OCI-M1 (cell line): ENCODE measurements at regions not wholly inside any gene's neighbourhood (a gene's known extent, or its start where the extent isn't known, plus 50 kb on each side); places are given as distances from the start of the nearest gene placed in this dataset.

Experiments used
- DNase-seq: peaks from one replicate; lab custom pipeline; 2025; lab: John Stamatoyannopoulos, UW

DNA sequence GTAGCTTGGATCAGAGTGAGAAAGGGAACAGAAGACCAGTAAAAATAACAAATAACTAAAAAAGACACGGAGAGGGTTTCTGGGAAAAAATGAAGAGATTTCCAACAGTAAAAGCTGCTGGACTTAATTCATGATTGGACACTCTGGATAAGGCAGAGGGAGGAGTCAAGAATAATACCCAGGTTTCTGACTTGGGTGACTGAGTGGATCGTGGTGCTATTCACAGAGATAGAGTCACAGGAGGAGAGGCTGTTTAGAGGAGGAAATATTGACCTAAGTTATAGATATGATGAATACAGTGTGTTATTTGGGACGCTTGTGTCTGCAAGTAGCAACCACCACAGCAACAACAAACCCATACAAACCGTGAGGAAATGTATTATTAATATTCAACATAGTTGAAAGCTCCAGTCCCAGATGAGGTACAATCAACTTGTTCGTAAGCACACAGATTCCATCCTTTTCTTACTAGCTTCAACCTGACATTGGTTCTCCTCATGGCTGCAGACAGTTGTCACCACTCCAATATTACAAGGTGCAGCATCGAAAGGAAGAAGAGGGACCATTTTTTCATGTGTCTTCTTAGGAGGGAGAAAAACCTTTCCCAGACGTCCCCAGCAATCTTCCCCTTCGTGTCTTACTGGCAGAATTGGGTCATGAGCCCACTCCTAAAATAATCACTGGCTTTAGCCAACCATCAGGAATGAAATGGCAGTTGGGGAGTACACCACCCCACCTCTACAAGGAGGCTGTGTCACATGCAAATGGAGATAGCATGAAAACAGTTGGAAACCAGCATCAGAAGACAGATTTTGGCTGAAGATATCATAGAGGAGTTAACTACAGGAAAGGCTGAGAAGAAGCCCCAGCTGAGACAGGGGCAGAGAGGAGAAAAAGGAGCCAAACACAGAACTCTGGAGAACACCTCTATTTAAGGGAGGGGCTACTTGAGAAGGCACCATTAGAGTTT, 387.8 kb downstream of the SHQ1 start:
- peak; percentile 61 for DNase-seq

DNA sequence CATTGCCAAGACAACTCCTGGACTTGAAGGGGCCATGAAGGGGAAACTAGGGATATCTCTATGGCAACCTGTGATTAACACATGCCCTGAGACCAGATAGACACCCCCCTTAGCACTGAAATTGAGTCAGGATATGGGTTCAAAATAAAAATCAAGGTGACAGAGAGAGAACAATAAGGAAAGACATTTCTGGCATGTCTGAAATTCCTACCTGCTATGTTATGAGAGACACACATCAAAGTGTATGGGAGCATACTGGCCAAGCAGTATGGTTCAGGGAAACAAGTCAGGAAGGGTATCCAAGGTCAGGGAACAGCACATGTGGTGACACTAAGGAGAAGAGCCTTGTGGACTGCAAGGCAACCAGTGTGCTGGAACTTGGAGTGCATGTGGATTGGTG, 388.7 kb downstream of the SHQ1 start:
- no peak for DNase-seq

DNA sequence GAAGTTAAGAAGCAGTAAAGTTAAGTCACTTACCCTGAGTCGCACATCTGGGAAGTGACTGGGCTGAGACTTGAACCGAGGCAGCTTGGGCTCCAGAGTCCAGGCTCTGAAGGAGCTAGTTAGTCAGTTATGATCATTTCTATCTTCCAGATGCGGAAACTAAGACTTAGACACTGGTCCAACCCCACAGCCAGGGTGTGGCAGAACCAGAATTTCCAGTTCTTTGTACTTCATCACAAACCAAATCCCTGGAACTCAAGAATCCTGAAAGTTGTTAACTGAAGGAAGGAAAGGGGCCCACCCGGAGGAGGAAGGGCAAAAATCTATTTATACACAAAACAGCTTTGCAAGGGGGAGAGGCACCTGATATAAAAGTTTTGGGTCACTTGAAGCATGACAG, 389.9 kb downstream of the SHQ1 start:
- DNase-seq: no peak

DNA sequence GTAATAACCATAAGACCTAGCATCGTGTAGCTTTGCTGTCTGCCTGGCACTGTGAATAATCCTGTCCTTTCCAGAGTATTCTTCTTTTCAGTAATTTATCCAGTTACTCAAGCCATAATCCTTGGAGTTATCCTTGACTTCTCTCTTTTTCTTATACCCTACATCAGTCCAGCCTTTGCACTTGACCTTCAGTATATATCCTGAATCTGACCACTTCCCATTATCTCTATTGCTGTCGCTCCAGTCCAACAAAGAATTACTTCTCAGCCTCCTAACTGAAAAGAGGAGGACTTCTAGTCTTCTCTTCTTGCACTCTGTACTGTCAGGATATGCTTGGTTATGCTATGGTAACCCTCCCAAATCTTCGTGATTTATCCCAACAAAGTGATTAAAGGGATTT, 393.8 kb downstream of the SHQ1 start:
- DNase-seq: no peak

DNA sequence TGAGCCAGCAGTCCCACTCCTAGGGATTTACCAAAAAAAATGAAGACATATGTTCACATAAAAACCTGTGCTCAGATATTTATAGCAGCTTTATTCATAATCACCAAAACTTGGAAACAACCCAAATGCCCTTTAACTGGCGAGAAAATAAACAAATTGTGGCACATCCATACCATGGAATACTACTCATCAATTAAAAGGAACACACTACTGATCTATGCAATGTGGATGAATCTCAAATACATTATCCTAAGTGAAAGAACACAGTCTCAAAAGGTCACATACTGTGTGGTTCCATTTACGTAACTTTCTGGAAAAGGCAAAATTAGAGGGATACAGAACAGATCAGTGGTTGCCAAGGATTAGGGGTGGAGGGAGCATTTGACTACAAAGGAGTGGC, 394.5 kb downstream of the SHQ1 start:
- DNase-seq: no peak

DNA sequence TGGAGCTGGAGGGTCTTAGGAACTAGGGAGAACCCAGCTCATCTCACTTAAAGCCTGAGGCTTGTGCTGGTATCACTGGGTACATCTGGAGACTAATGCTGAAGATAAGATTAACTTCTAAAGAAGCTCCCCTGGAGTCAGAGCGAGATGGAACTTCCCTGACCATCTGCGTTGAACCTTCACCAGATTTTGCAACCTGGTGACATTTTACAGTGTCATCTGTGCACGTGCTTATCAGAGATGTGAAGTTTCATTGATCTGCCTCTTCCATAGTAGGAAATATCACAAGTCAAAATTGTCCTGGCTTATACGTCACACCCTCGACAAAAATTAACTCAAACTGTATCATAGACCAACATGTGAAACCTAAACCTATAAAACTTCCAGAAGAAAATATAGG, 395.5 kb downstream of the SHQ1 start:
- no peak for DNase-seq

DNA sequence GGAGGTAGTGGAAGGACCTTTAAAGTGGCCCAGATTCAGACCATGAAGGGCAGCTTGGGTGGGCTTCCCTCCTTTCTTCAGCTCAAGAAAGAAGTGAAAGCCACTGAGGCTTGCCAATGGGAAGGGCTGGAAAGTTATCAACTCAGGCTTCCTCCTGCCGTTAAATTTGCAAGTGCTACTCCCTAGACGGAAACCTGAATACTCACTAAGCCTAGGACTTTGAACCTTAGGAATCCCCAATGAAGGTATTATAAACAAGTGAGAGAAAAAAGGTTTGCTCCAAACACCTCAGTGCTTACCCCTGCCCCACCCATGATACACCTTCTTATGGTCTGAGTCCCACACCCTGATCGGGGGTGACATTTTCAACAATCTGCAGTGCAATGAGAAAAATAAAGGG, 396.4 kb downstream of the SHQ1 start:
- no peak for DNase-seq

DNA sequence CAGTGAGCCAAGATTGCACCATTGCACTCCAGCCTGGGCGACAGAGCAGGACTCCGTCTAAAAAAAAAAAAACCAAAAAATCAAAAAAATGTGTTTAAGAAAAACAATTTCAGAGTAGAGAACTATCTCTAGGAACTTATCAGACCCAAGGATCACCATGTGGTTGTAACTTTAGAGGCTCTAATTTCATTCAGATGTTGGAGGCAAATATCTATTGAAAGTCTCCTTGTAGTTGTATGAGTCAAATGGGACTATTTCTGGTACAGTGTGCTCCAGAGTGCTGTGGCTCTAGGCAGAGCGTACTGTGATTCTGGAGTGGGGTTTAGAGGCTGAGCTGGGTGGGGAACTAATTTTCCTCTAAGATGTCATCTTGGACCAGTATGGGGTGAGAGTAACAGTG, 398.7 kb downstream of the SHQ1 start:
- no peak for DNase-seq

DNA sequence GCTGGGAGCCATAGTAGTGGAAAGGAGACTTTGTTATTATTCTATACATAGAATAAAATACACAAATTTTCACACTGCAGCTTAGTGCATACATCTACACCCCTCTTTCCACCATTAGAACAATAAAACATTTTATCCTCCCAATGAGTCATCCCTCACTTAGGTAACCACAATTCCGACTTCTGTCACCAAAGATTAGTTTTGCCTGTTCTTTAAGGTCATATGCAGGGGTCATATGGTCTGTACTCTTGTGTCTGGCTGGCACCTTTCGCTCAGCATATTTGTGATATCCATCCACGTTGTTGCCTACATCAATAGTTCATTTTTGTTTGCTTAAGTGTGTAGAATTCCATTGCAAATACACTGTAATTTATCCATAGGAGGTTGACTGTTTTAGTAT, 399.4 kb downstream of the SHQ1 start:
- peak; percentile 75 for DNase-seq

DNA sequence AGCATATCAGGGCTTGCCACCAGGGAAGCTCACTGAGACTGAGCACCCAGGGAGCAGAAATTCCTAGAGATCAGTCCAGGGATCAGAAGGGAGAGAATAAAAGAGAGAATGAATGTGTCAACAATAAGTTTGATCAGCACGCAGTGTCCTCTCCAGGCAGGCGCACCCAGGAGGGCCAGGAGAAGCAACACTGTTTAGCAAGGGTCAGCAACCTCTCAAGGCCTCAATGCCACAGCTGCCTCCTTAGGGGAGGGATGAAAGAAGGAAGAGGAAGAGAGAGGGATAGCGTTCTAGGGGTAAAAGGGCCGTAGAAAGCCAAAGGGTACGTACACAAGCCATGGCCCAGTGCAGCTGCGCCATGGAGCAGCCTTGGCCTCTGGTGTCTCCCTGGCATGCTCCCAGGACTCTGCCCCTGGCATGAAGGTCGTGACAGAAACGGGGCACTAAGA, 399.8 kb downstream of the SHQ1 start:
- DNase-seq: peak; percentile 32

DNA sequence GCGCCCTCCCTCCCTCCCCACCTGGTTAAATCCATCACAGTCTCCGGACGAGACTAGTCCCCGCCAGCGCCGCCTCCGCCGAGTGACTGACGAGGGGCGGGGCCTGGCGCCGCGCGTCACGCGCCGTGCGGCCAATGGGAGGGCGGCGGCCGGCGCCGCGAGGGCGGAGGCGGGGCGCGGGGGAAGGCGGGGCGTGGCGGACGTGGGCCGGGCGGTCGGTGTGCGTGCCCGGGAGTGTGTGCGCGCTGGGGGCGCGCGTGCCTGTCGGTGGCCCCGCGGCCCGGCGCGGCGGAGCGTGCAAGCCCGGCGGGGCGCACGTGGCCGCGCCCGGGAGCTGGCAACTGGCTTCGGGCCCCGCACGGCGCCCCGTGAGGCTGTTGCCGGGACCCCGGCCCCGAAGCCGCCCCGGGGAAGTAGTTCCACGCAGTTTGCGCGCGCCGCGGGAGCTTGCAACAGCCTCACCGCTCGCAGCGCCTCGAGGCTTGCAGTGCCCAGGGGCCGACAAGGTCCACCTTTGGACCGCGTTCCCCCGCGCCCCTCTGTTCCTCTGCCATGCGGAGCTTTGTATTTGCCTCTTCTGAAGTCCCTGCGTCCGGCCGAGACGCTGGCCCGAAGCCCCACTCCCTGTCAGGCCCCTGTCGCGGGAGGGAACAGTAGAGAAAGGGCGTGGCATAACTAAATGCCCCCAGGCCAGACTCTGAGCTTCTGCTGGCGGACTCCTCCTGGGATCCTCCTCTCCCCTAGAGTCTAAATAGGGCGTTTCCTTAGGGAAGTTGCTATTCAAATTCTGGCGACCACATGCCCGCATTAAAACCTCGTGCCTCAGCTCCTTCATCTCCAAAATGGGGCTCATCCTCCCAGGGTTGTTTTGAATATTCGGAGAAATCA, 400.9 kb downstream of the SHQ1 start:
- peak; percentile 87 for DNase-seq

DNA sequence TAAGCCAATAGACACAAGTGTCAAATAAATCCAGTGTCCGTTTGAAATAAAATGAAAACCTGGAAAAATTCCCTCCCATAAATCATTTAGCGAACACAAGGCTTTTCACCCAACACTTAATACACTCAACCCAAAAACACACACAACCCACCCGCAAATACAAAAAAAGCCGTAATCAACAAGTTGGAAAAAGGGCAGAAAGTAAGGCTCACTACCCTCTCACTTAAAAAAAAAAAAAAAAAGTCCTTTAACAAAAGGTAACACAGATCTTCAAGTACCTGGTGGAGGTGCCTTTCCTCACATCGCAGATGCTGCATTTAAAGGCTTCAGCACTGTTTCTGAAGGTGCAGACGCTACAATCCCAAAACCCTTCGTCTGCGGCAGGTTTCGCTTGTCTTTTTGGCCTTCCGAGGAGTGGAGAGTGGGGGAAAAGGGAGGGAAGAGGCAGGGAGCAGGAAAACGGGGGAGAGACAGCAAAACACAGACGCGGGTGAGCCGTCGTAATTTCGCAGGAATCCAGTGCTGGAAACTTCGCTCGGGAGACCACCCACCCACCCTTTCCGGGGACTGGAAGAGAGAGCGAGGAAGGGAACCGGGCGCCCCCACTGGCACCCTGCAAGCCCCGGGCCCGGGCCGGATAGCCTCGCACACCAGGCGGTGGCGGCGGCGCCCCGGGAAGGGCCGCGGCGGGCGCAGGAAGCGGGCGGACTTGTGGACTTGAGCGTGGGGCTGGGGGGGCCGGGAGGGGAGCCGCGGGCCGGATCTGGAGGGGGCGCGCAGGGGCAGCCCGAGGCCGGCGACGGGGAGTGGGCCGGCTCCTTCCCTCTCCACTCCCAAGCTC, 401.8 kb downstream of the SHQ1 start, which contains the start of gene RYBP:
RYBP (minus strand) TSS at position 404 of the 841 bp plus-strand sequence.
- peak; percentile 75 for DNase-seq

DNA sequence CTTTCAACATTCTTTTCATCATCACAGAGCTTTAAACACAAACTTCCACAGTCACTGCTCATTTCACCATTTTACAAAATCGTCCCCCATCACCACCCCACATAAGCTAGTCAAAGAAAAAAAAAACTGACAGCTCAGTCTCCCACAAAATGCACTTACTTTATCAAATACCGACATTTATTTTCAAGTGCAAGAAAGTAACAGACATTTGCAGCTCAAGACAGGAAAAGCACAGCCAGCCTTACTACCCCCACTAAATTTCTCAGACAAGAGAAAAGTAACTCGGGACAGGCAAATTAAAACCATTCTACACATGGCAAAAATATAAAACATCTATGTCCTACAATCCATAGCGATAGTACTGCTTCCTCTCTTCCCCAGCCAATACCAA, 402.4 kb downstream of the SHQ1 start:
- peak; percentile 38 for DNase-seq

DNA sequence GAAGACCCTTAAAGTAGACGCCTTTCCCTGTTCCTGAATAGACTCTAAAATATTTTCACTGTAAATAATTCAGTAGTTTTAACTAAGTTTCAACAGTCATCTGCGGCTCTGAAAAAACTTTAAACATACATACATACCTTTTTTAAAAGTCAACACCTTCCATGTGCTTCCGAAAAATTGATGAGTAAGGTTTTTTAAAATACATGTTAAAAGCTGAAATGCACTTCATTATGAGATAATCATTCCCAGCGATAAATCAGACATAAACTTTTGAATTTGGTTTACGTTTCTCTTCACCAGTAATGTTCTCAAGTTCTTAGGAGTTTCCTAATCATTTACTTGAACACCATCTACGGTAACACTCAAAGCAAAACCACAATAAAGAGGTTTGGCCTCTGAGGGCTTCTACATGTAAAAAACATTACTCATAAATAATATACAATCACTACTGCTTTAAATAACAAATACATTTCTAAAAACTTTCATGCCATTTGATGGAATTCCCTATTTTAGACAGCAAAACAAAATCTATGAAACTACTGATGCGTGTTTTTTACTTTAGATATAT, 403.5 kb downstream of the SHQ1 start:
- peak; percentile 45 for DNase-seq

DNA sequence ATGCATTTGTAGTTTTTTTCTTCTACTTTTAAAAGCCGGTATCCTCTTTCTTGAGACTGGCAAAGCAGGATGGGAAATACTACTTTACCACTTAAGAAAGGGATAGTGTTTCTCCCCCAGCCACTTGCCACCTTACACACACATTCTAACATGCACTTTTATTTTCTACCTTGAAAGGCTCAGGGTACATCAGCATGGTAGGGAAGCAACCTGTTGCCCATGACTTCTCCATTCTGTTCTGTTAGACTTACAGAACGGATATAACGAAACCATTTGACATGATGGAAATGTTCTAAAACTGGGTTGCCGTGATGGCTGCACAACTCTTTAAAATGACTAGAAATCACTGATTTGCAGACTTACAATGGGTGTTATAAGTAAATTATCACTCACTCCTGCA, 405.5 kb downstream of the SHQ1 start:
- peak; percentile 19 for DNase-seq

DNA sequence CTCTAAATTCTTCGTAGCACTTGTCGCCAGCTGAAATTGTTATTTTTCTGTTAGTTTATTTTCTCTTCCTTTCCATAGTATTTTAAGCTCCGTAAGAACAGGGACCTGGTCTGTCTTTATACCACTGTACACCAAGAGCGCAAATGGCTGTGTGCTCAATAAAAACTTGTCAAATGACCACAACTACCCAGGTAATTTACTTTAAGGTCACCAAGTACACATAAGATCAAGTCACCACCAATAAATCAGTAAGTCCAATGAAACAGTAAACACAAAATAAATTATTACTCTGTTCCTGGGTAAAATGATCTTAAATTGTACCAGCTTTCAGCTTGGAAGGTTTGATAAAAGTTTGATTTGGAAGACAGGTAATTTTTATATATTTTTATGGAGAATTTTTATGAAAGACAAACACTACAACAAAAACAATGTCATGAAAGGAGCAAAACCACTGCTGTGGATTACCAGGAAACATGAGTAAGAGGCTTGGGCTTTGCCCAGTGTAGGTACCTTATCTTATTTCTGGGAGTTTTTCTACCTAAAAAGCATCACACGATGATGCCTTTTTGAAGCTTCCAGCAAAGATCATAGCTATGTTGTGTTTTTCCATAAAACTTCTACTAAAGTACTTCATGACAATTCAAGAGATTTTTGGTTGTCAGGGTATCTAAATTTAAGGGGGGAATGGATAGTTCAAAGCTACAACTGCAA, 406.8 kb downstream of the SHQ1 start:
- peak; percentile 23 for DNase-seq

DNA sequence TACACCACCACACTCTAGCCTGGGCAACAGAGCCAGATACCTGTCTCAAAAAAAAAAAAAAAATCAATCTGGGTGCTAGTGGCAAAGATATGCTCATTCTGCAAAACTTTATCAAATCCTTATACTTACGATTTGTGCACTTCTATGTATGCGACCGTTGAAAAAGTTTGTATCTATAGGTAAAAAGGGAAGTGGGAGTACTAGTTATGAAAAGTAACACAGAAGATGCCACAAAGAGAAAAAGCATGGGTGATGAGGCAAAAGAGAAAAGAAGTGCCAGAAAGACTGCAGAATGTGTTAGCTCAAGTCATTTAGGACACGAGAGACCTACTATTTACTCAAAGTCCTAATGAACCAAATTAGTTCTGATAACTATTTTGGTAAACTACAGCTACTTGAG, 407.8 kb downstream of the SHQ1 start:
- peak; percentile 15 for DNase-seq

DNA sequence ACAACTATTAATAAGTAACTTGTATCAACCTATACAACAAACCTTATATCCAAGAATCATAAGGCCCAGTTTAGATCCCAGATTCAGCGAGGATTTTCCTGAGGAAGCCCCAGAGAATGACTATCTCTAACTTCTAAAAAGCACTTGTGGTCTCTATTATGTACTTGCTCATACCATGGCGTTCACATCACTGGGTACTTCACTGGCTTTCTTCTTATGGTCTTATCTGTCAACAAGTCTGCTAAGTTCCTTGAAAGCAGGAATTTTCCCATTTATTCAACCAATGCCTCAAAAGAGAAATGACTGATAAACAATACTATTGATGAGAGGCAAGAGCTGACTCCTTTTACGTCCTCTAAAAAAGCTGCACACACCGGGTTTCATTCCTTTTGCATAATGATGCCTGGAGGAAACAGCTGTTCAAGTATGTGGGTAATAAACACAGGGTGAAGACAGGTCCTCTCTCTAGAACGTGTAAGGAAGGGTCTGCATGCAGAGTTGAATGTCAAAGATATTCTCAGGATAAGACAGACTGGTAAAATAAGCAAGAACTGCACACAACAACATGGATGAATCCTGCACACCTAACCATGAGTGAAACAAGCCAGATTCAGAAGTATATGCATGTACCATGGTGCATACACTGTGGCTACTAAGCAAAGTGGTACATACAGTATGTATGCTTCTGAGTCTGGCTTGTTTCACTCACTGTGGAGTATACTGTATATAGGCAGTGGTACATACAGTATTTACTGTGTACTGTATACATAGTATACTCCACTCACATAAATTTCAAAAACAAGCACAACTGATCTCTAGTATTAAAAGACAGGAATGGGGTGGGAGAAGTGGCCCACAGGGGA, 408.7 kb downstream of the SHQ1 start:
- no peak for DNase-seq

DNA sequence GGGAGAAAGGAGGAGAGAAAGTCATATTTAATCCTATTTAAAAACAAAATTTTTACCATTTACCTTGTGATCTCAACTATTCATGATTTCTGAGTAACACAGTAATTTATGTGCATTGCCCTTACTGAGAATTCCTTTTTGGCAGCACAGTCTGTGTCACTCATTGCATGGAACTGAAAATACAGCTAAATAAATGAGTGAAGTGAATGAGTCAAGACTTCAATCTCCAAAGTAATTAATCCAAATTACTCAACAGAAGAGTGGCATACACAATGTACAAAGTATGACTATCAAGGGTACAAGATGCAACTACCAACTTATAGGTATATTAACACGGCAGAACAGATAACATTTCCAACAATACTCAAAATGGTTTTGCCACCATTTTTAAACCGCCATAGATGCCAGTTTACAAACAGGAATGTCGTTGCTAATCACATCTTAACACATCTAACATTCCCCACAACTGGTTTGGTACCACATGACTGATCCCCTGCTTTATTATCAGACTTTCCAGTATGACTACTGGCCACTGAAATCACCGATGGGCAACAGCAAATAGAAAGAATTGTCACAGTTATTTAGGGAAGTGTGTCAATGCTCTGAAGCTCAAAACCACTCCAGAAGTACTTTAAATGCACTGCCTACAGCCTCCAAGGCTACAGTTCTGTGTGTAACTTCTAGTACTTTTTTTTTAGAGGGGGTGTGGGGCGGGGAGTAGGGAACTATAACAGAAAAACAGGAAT, 410.4 kb downstream of the SHQ1 start:
- peak; percentile 85 for DNase-seq
